ENCODE measurements at regions not wholly inside any gene's neighbourhood (a gene's known extent, or its start where the extent isn't known, plus 50 kb on each side); places are given as distances from the start of the nearest gene placed in this dataset.

GRCh38 chr13:86121881-86122280 is 322.7 kb upstream of the SLITRK6 start:
- H3K4me1 ChIP-seq (ENCODE audit: insufficient read depth, low read length), result no peaks in the 10 kb centered on the region

More at GRCh38 chr13:86121881-86122280, 322.7 kb upstream of the SLITRK6 start:
- Histone ChIP-seq H4K8ac (replicated peaks; ENCODE audit: insufficient read length, low read depth, low read length) (no peak overlapping the region), H2BK120ac (ENCODE audit: low read depth, low read length, poor library complexity, severe bottlenecking) (no peak overlapping the region), H3K18ac (ENCODE audit: insufficient read length, low read depth, low read length) (no peak overlapping the region), H2BK20ac (ENCODE audit: low read depth, low read length, poor library complexity, severe bottlenecking) (no peak overlapping the region), H3K79me1 (ENCODE audit: insufficient read depth, low read depth, low read length, poor library complexity, severe bottlenecking) (no peaks in the 10 kb centered on the region), H3K27me3 (ENCODE audit: insufficient read depth, low read length) (no peaks in the 10 kb centered on the region), H3T11ph (ENCODE audit: low read length) (no peak overlapping the region), H3K23ac (ENCODE audit: insufficient read length, low read depth, low read length) (no peak overlapping the region), H4K20me1 (ENCODE audit: control insufficient read depth, insufficient read depth, insufficient read length) (no peaks in the 10 kb centered on the region), H3K14ac (ENCODE audit: insufficient read depth, low read length) (no peak overlapping the region), H2BK15ac (ENCODE audit: low read depth, low read length) (no peak overlapping the region), H3K4me2 (ENCODE audit: insufficient read depth, insufficient read length, low read length) (no peak overlapping the region), H4K91ac (ENCODE audit: insufficient read length, low read depth, low read length) (no peak overlapping the region), H3K56ac (ENCODE audit: insufficient read length, low read depth, low read length) (no peak overlapping the region), H2AK5ac (ENCODE audit: insufficient read length, low read length) (no peak overlapping the region), H3K79me2 (ENCODE audit: insufficient read depth, low read length) (no peaks in the 10 kb centered on the region), H3K9me3 (ENCODE audit: control insufficient read depth, low read depth, low read length) (no peaks in the 10 kb centered on the region), H3K9ac (ENCODE audit: extremely low read depth, insufficient read length, low read length) (no peak overlapping the region), H2BK12ac (ENCODE audit: insufficient read length, low read depth, low read length) (no peak overlapping the region), H2AFZ (ENCODE audit: low read length) (no peak overlapping the region), H3K23me2 (ENCODE audit: insufficient read length, low read depth, low read length, poor library complexity, severe bottlenecking) (no peaks in the 10 kb centered on the region), H2BK5ac (ENCODE audit: insufficient read length, low read length) (no peak overlapping the region), H3K4ac (ENCODE audit: low read depth, low read length) (no peak overlapping the region), H4K5ac (ENCODE audit: insufficient read length, low read depth, low read length) (no peak overlapping the region), H3K27ac (ENCODE audit: insufficient read length, low read depth, low read length) (no peak overlapping the region)
- H3K36me3 Mint-ChIP-seq (ENCODE audit: insufficient read depth in 1 of 3, low read depth in 3 of 3), result no peaks in the 10 kb centered on the region
- H3K4me3 Mint-ChIP-seq, result no peak overlapping the region
- WGBS (ENCODE audit: extremely low coverage, insufficient read length, low lambda C conversion rate), result no CpG with 5 or more reads among the region's 3 CpGs
- H3K4me1 Mint-ChIP-seq, result no peaks in the 10 kb centered on the region
- TF ChIP-seq, protein P1, sequence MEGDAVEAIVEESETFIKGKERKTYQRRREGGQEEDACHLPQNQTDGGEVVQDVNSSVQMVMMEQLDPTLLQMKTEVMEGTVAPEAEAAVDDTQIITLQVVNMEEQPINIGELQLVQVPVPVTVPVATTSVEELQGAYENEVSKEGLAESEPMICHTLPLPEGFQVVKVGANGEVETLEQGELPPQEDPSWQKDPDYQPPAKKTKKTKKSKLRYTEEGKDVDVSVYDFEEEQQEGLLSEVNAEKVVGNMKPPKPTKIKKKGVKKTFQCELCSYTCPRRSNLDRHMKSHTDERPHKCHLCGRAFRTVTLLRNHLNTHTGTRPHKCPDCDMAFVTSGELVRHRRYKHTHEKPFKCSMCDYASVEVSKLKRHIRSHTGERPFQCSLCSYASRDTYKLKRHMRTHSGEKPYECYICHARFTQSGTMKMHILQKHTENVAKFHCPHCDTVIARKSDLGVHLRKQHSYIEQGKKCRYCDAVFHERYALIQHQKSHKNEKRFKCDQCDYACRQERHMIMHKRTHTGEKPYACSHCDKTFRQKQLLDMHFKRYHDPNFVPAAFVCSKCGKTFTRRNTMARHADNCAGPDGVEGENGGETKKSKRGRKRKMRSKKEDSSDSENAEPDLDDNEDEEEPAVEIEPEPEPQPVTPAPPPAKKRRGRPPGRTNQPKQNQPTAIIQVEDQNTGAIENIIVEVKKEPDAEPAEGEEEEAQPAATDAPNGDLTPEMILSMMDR (conservative IDR thresholded peaks at IDR 0.05), result no peak
- DNase-seq, result no peak
- H3K27ac Mint-ChIP-seq, result no peak overlapping the region
- no peaks in the 10 kb centered on the region for H3K9me3 Mint-ChIP-seq
- no peaks in the 10 kb centered on the region for H3K27me3 Mint-ChIP-seq (ENCODE audit: low read depth)

Measured in H9 (cell line).